ENCODE measurements at regions not wholly inside any gene's neighbourhood (a gene's known extent, or its start where the extent isn't known, plus 50 kb on each side); places are given as distances from the start of the nearest gene placed in this dataset.
A peak's percentile ranks its signal among the peaks of the same experiment; 100 is the strongest.
"Not testable (repeated sequence)": the region's sequence is repeated elsewhere in the genome, so short reads cannot be mapped to it uniquely, and the experiment has no call there.

GRCh38 chr1:149368337-149368736 is 106.5 kb upstream of the NBPF19 start:
- H3K4me1 ChIP-seq (ENCODE audit: control insufficient read depth in 2 of 2, insufficient read depth in 1 of 2, low read depth in 1 of 2, low read length in 2 of 2); H4K91ac ChIP-seq (ENCODE audit: low read depth, low read length, poor library complexity); H4K8ac ChIP-seq (ENCODE audit: low read depth, low read length); H3K27me3 ChIP-seq (ENCODE audit: control insufficient read depth in 3 of 3, insufficient read depth in 3 of 3, low read depth in 1 of 3, low read length in 3 of 3); H2BK12ac ChIP-seq (ENCODE audit: low read length); H2AK5ac ChIP-seq (ENCODE audit: low read depth, low read length); H2BK120ac ChIP-seq (ENCODE audit: low read depth, low read length); H2BK5ac ChIP-seq (ENCODE audit: low read length); H3K4me2 ChIP-seq (ENCODE audit: insufficient read depth, low read length, poor library complexity, severe bottlenecking); H2AFZ ChIP-seq (ENCODE audit: low read length); H3K79me1 ChIP-seq (ENCODE audit: low read depth, low read length); H2BK15ac ChIP-seq (ENCODE audit: low read length); H3K14ac ChIP-seq (ENCODE audit: low read length); H3K4me3 ChIP-seq (ENCODE audit: low read length in 2 of 2); H3K18ac ChIP-seq (ENCODE audit: low read length); DNase-seq (ENCODE audit: low spot score); H3K23ac ChIP-seq (ENCODE audit: low read depth, low read length, poor library complexity); H3K36me3 ChIP-seq (replicated peaks in 1 of 2; ENCODE audit: control insufficient read depth in 2 of 2, insufficient read depth in 2 of 2, low read length in 2 of 2); H3K9ac ChIP-seq (ENCODE audit: low read depth, low read length, poor library complexity); H3K4ac ChIP-seq (ENCODE audit: low read length); H3K9me3 ChIP-seq (replicated peaks in 1 of 2; ENCODE audit: control insufficient read depth in 2 of 2, insufficient read depth in 1 of 2, low read depth in 1 of 2, low read length in 2 of 2); H3K27ac ChIP-seq (replicated peaks; ENCODE audit: low read length): not testable (repeated sequence)
- WGBS, 2 donors (ENCODE audit: extremely low coverage in 2 of 2, insufficient read length in 2 of 2, insufficient replicate concordance in 1 of 2): no CpG with 5 or more reads among the region's 1 CpG

- not testable (repeated sequence) for H2BK5ac ChIP-seq (ENCODE audit: low read length); H3K9me3 ChIP-seq (replicated peaks in 1 of 2; ENCODE audit: control insufficient read depth in 2 of 2, insufficient read depth in 1 of 2, low read depth in 1 of 2, low read length in 2 of 2); H3K4me2 ChIP-seq (ENCODE audit: insufficient read depth, low read length, poor library complexity, severe bottlenecking); H2AFZ ChIP-seq (ENCODE audit: low read length); H3K4ac ChIP-seq (ENCODE audit: low read length); H3K23ac ChIP-seq (ENCODE audit: low read depth, low read length, poor library complexity); H3K4me3 ChIP-seq (ENCODE audit: low read length in 2 of 2); H2BK12ac ChIP-seq (ENCODE audit: low read length); H4K91ac ChIP-seq (ENCODE audit: low read depth, low read length, poor library complexity); DNase-seq (ENCODE audit: low spot score); H3K4me1 ChIP-seq (ENCODE audit: control insufficient read depth in 2 of 2, insufficient read depth in 1 of 2, low read depth in 1 of 2, low read length in 2 of 2); H3K27ac ChIP-seq (replicated peaks; ENCODE audit: low read length); H3K79me1 ChIP-seq (ENCODE audit: low read depth, low read length); H2BK15ac ChIP-seq (ENCODE audit: low read length); H2BK120ac ChIP-seq (ENCODE audit: low read depth, low read length); H3K14ac ChIP-seq (ENCODE audit: low read length); H4K8ac ChIP-seq (ENCODE audit: low read depth, low read length); H3K27me3 ChIP-seq (ENCODE audit: control insufficient read depth in 3 of 3, insufficient read depth in 3 of 3, low read depth in 1 of 3, low read length in 3 of 3); H3K36me3 ChIP-seq (replicated peaks in 1 of 2; ENCODE audit: control insufficient read depth in 2 of 2, insufficient read depth in 2 of 2, low read length in 2 of 2); H2AK5ac ChIP-seq (ENCODE audit: low read depth, low read length); H3K9ac ChIP-seq (ENCODE audit: low read depth, low read length, poor library complexity); H3K18ac ChIP-seq (ENCODE audit: low read length)
- WGBS, 2 donors (ENCODE audit: extremely low coverage in 2 of 2, insufficient read length in 2 of 2, insufficient replicate concordance in 1 of 2): no CpG with 5 or more reads among the region's 1 CpG
Measured at GRCh38 chr1:149369081-149369480, 105.8 kb upstream of the NBPF19 start.

GRCh38 chr1:149371955-149372354 is 102.9 kb upstream of the NBPF19 start:
- H3K9me3 ChIP-seq (replicated peaks in 1 of 2; ENCODE audit: control insufficient read depth in 2 of 2, insufficient read depth in 1 of 2, low read depth in 1 of 2, low read length in 2 of 2); H3K4me2 ChIP-seq (ENCODE audit: insufficient read depth, low read length, poor library complexity, severe bottlenecking); H3K27ac ChIP-seq (replicated peaks; ENCODE audit: low read length); H2BK12ac ChIP-seq (ENCODE audit: low read length); H3K4me1 ChIP-seq (ENCODE audit: control insufficient read depth in 2 of 2, insufficient read depth in 1 of 2, low read depth in 1 of 2, low read length in 2 of 2); H3K4me3 ChIP-seq (ENCODE audit: low read length in 2 of 2); H4K91ac ChIP-seq (ENCODE audit: low read depth, low read length, poor library complexity); H3K14ac ChIP-seq (ENCODE audit: low read length); H3K27me3 ChIP-seq (ENCODE audit: control insufficient read depth in 3 of 3, insufficient read depth in 3 of 3, low read depth in 1 of 3, low read length in 3 of 3); H3K36me3 ChIP-seq (replicated peaks in 1 of 2; ENCODE audit: control insufficient read depth in 2 of 2, insufficient read depth in 2 of 2, low read length in 2 of 2); H2BK120ac ChIP-seq (ENCODE audit: low read depth, low read length); H2AK5ac ChIP-seq (ENCODE audit: low read depth, low read length); H2BK15ac ChIP-seq (ENCODE audit: low read length); H3K18ac ChIP-seq (ENCODE audit: low read length); H4K8ac ChIP-seq (ENCODE audit: low read depth, low read length); H3K79me1 ChIP-seq (ENCODE audit: low read depth, low read length); H3K9ac ChIP-seq (ENCODE audit: low read depth, low read length, poor library complexity); H3K23ac ChIP-seq (ENCODE audit: low read depth, low read length, poor library complexity); DNase-seq (ENCODE audit: low spot score); H2BK5ac ChIP-seq (ENCODE audit: low read length); H3K4ac ChIP-seq (ENCODE audit: low read length); H2AFZ ChIP-seq (ENCODE audit: low read length): not testable (repeated sequence)
- WGBS, 2 donors (ENCODE audit: extremely low coverage in 2 of 2, insufficient read length in 2 of 2, insufficient replicate concordance in 1 of 2): no CpG with 5 or more reads among the region's 4 CpGs

- H2AK5ac ChIP-seq (ENCODE audit: low read depth, low read length); H3K36me3 ChIP-seq (replicated peaks in 1 of 2; ENCODE audit: control insufficient read depth in 2 of 2, insufficient read depth in 2 of 2, low read length in 2 of 2); H3K27me3 ChIP-seq (ENCODE audit: control insufficient read depth in 3 of 3, insufficient read depth in 3 of 3, low read depth in 1 of 3, low read length in 3 of 3); H3K4me1 ChIP-seq (ENCODE audit: control insufficient read depth in 2 of 2, insufficient read depth in 1 of 2, low read depth in 1 of 2, low read length in 2 of 2); H3K23ac ChIP-seq (ENCODE audit: low read depth, low read length, poor library complexity); H2BK120ac ChIP-seq (ENCODE audit: low read depth, low read length); H2BK5ac ChIP-seq (ENCODE audit: low read length); H3K9ac ChIP-seq (ENCODE audit: low read depth, low read length, poor library complexity); H2BK12ac ChIP-seq (ENCODE audit: low read length); H3K4me2 ChIP-seq (ENCODE audit: insufficient read depth, low read length, poor library complexity, severe bottlenecking); H3K4me3 ChIP-seq (ENCODE audit: low read length in 2 of 2); H4K8ac ChIP-seq (ENCODE audit: low read depth, low read length); H4K91ac ChIP-seq (ENCODE audit: low read depth, low read length, poor library complexity); H3K79me1 ChIP-seq (ENCODE audit: low read depth, low read length); H2BK15ac ChIP-seq (ENCODE audit: low read length); H3K14ac ChIP-seq (ENCODE audit: low read length); H3K27ac ChIP-seq (replicated peaks; ENCODE audit: low read length); DNase-seq (ENCODE audit: low spot score); H3K18ac ChIP-seq (ENCODE audit: low read length); H3K9me3 ChIP-seq (replicated peaks in 1 of 2; ENCODE audit: control insufficient read depth in 2 of 2, insufficient read depth in 1 of 2, low read depth in 1 of 2, low read length in 2 of 2); H3K4ac ChIP-seq (ENCODE audit: low read length): not testable (repeated sequence)
- WGBS, 2 donors (ENCODE audit: extremely low coverage in 2 of 2, insufficient read length in 2 of 2, insufficient replicate concordance in 1 of 2): no CpG with 5 or more reads among the region's 3 CpGs
- peak overlapping the region; percentile 35 for H2AFZ ChIP-seq (ENCODE audit: low read length)
Measured at GRCh38 chr1:149378462-149378861, 96.4 kb upstream of the NBPF19 start.
